Ovary (tissue), 3 donors: ENCODE measurements at regions not wholly inside any gene's neighbourhood (a gene's known extent, or its start where the extent isn't known, plus 50 kb on each side); places are given as distances from the start of the nearest gene placed in this dataset.
"Not testable (repeated sequence)": the region's sequence is repeated elsewhere in the genome, so short reads cannot be mapped to it uniquely, and the experiment has no call there.

Source experiments
- EP300 ChIP-seq: sonication (generic); formaldehyde crosslinking; IDR thresholded peaks from one replicate; pipeline ENCODE4 v1.6.1; 2017; ENCODE audit warnings: antibody characterized with exemption
- POLR2A ChIP-seq: fragments of 450-650 bp; IDR thresholded peaks from one replicate; pipeline ENCODE4 v1.6.1; 2017; ENCODE audit warnings: antibody characterized with exemption, mild to moderate bottlenecking, moderate library complexity
- TF ChIP-seq, protein P1 (sequence below), 3 donors: fragments of 450-650 bp in 2 of 3; fragments of 200-600 bp in 1 of 3; IDR thresholded peaks; one replicate each; pipeline versions ENCODE4 v1.5.1 to v1.8.0; 2016 to 2022; ENCODE audit warnings: antibody characterized with exemption in 3 of 3, mild to moderate bottlenecking in 1 of 3
- donor health status: DM: no; HTN: no; CAD: no.

DNA sequence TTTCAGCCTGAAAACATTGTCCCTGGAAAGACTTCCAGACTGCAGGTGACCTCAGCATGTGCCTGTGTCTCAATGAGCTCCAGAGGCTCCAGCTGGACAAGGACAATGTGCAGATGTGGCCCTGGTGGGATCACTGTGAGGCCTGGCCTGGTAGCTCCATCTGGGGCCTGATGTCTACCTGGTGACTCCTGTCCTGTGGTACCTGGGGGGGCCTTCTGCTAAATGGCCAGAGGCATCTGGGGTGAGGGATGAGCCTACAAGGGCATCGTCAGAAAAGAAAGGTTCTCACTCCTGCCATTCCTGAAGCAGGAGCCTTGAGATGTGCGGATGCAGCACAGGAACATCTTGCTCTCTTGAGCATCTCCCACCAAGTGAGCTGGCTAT, 1494.0 kb upstream of the TPTE start:
- TF ChIP-seq, protein P1, sequence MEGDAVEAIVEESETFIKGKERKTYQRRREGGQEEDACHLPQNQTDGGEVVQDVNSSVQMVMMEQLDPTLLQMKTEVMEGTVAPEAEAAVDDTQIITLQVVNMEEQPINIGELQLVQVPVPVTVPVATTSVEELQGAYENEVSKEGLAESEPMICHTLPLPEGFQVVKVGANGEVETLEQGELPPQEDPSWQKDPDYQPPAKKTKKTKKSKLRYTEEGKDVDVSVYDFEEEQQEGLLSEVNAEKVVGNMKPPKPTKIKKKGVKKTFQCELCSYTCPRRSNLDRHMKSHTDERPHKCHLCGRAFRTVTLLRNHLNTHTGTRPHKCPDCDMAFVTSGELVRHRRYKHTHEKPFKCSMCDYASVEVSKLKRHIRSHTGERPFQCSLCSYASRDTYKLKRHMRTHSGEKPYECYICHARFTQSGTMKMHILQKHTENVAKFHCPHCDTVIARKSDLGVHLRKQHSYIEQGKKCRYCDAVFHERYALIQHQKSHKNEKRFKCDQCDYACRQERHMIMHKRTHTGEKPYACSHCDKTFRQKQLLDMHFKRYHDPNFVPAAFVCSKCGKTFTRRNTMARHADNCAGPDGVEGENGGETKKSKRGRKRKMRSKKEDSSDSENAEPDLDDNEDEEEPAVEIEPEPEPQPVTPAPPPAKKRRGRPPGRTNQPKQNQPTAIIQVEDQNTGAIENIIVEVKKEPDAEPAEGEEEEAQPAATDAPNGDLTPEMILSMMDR (IDR thresholded peaks at IDR 0.05): not testable (repeated sequence)
- not testable (repeated sequence) for TF ChIP-seq EP300, POLR2A
